Activated B cell treated with CpG ODN at 0.5 μM for 24 hours (primary cell): ENCODE measurements at regions not wholly inside any gene's neighbourhood (a gene's known extent, or its start where the extent isn't known, plus 50 kb on each side); places are given as distances from the start of the nearest gene placed in this dataset.

Experiments used
- ATAC-seq: fragments of 200-7000 bp; cut with Tn5 transposase; one replicate; pipeline ENCODE4 v1.10.0; 2021; ENCODE audit warnings: low read depth, mild to moderate bottlenecking, moderate library complexity
- CTCF ChIA-PET: fragments of 350-600 bp; sonication (Branson Sonifier 250); formaldehyde crosslinking; loops from one replicate; lab custom pipeline; 2021; ENCODE audit warnings: antibody characterized with exemption; lab: Charles Lee
- POLR2A ChIA-PET: fragments of 350-600 bp; sonication (Branson Sonifier 250); formaldehyde crosslinking; loops from one replicate; lab custom pipeline; 2021; ENCODE audit warnings: antibody characterized with exemption; lab: Charles Lee
- DNase-seq: peaks from one replicate; pipeline ENCODE4 v3.0.0; 2022
- H3K27ac Mint-ChIP-seq: one replicate; pipeline ENCODE4 v1.8.0; 2020; ENCODE audit warnings: mixed read lengths
- H3K27me3 Mint-ChIP-seq: one replicate; pipeline ENCODE4 v1.8.0; 2021; ENCODE audit warnings: mixed read lengths
- H3K36me3 Mint-ChIP-seq: one replicate; pipeline ENCODE4 v1.8.0; 2021; ENCODE audit warnings: low read depth, mixed read lengths
- H3K4me1 Mint-ChIP-seq: one replicate; pipeline ENCODE4 v1.8.0; 2021; ENCODE audit warnings: mixed read lengths
- H3K4me3 Mint-ChIP-seq: one replicate; pipeline ENCODE4 v1.8.0; 2020; ENCODE audit warnings: mild to moderate bottlenecking, mixed read lengths
- H3K9me3 Mint-ChIP-seq: one replicate; pipeline ENCODE4 v1.8.0; 2020; ENCODE audit warnings: mixed read lengths
- intact Hi-C: fragments of 100-400 bp; cut with micrococcal nuclease; formaldehyde crosslinking; loops from one replicate; pipeline ENCODE4 v1.15.1; 2024
- TF ChIP-seq, protein P1 (sequence below): fragments of 200-600 bp; IDR thresholded peaks from one replicate; pipeline ENCODE4 v1.8.0; 2022; ENCODE audit warnings: antibody characterized with exemption, mild to moderate bottlenecking

DNA sequence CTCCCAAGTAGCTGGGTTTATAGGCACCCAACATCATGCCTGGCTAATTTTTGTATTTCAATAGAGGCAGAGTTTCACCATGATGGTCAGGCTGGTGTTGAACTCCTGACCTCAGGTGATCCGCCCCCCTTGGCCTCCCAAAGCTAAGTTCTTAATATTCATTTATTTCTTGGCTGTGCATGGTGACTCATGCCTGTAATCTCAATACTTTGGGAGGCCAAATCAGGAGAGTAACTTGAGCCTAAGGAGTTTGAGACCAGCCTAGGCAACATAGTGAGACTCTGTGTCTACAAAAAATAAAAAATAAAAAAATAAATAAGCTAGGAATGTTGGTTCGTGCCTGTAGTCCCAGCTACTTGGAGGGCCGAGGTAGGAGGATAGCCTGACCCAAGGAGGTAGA lies 587.1 kb upstream of the FTMT start:
- ChIA-PET POLR2A (no interaction called here), CTCF (no interaction called here)
- H3K4me3 Mint-ChIP-seq = no peak overlapping the region
- ATAC-seq (no peak), DNase-seq (no peak)
- H3K9me3 Mint-ChIP-seq = peaks cover 3% of the 10 kb centered on the region
- H3K36me3 Mint-ChIP-seq = no peaks in the 10 kb centered on the region
- no peak overlapping the region for H3K27ac Mint-ChIP-seq
- H3K27me3 Mint-ChIP-seq = no peaks in the 10 kb centered on the region
- intact Hi-C loops = no loop called here
- H3K4me1 Mint-ChIP-seq = no peaks in the 10 kb centered on the region
- TF ChIP-seq, protein P1, sequence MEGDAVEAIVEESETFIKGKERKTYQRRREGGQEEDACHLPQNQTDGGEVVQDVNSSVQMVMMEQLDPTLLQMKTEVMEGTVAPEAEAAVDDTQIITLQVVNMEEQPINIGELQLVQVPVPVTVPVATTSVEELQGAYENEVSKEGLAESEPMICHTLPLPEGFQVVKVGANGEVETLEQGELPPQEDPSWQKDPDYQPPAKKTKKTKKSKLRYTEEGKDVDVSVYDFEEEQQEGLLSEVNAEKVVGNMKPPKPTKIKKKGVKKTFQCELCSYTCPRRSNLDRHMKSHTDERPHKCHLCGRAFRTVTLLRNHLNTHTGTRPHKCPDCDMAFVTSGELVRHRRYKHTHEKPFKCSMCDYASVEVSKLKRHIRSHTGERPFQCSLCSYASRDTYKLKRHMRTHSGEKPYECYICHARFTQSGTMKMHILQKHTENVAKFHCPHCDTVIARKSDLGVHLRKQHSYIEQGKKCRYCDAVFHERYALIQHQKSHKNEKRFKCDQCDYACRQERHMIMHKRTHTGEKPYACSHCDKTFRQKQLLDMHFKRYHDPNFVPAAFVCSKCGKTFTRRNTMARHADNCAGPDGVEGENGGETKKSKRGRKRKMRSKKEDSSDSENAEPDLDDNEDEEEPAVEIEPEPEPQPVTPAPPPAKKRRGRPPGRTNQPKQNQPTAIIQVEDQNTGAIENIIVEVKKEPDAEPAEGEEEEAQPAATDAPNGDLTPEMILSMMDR = no peak

DNA sequence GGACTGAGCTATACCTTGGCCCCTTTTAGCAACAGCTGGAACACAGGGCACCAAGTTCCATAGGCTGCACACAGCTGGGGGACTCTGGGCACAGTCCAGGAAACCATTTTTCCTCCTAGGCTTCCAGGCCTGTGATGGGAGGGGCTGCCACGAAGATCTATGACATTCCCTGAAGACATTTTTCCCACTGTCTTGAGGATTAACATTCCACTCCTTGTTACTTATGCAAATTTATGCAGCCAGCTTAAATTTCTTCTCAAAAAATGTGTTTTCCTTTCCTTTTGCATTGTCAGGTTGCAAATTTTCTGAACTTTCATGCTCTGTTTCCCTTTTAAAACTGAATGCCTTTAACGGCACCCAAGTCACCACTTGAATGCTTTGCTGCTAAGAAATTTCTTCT lies 580.1 kb upstream of the FTMT start:
- Mint-ChIP-seq H3K36me3 (no peaks in the 10 kb centered on the region), H3K27me3 (no peaks in the 10 kb centered on the region), H3K27ac (no peak overlapping the region), H3K9me3 (no peaks in the 10 kb centered on the region), H3K4me3 (no peak overlapping the region), H3K4me1 (no peaks in the 10 kb centered on the region)
- ChIA-PET CTCF (no interaction called here), POLR2A (no interaction called here)
- ATAC-seq (no peak), DNase-seq (no peak)
- intact Hi-C loops = no loop called here
- TF ChIP-seq, protein P1 = no peak

DNA sequence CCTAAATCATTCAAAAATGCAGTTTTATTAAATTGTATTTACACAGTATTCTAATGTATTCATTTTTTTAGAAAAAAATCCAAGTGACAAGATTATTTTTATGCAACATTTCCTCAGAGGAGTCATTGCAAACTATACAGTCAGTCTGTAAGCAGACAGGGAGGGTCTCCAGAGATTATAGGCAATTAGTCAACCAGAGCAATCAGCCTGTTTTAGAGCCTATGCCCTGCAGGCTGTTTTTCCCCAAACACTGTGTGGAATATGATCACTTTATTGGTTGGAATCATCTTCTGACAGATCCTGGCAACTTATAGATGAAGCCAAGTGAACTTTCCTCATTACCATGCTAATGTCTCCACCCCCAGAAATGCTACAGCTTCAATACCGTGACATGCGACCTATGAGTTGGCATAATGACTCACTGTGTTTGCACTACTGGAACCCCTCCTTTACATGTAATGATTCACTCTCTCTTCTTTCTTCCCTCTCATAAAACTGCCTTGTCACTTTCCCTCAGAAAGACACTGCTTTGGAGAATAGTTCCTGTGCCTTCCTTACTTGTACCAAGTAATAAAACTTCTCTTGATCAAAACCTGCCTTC lies 577.7 kb upstream of the FTMT start:
- POLR2A ChIA-PET = no interaction called here
- CTCF ChIA-PET = no interaction called here
- no peaks in the 10 kb centered on the region for H3K9me3 Mint-ChIP-seq
- intact Hi-C loops = no loop called here
- TF ChIP-seq, protein P1 = no peak
- no peaks in the 10 kb centered on the region for H3K27me3 Mint-ChIP-seq
- no peaks in the 10 kb centered on the region for H3K36me3 Mint-ChIP-seq
- ATAC-seq (no peak), DNase-seq (no peak)
- H3K4me1 Mint-ChIP-seq = no peaks in the 10 kb centered on the region
- no peak overlapping the region for H3K4me3 Mint-ChIP-seq
- H3K27ac Mint-ChIP-seq = no peak overlapping the region

DNA sequence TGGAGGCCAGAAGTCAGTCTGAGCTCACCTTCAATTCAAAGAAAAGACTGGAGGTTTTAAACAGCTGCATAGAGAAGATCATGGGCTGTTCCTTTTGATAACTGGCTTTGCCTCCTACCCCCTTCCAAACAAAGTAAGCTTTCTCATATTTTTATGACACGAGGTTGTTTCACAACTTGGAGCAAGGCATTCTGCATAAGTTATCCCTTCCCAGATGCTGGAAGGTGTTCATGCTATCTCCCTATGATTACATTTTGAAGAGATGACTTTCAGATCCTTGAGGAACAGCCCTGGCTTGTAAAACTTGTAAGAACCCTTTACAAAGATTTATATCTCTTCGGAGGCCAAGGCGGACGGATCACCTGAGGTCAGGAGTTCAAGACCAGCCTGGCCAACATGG lies 571.9 kb upstream of the FTMT start:
- Mint-ChIP-seq H3K4me3 (no peak overlapping the region), H3K27me3 (no peaks in the 10 kb centered on the region), H3K4me1 (no peaks in the 10 kb centered on the region), H3K9me3 (no peaks in the 10 kb centered on the region), H3K27ac (no peak overlapping the region), H3K36me3 (no peaks in the 10 kb centered on the region)
- TF ChIP-seq, protein P1 = no peak
- no peak for DNase-seq
- ChIA-PET CTCF (no interaction called here), POLR2A (no interaction called here)
- intact Hi-C loops = no loop called here
- no peak for ATAC-seq

DNA sequence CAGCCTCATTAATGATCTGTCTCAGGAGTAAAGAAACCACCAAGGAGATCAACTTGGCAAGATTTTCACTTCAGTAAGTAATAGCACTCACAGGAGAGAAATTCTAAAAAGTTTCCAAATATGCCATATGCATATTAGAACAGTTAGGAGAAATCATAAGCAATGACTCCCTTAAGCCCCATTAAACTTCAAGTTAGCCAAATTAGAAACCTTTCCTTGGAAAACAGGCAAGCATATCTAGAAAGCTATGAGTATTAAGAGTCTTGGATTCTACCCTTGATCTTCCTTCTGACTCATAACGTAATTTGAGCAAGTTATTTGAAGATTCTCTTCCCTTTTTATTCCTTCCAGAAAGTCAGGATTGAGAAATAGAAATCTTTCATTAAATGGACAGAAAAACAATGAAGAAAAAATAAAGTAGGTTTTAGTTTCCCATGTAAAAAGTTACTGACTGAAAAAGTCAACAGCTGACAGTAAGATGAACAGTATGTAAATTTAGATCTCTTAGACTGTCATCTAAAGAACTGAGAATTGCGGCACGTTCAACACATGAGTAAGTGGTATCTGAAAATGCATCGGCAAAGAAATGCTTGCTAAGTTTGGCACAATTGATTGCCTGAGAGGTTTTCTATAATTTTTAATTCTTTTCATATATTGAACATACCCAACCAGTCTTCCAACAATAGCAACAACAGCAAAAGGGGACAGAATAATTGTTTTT lies 565.7 kb upstream of the FTMT start:
- CTCF ChIA-PET = no interaction called here
- intact Hi-C loops = no loop called here

More for the DNA sequence above, 565.7 kb upstream of the FTMT start:
- ATAC-seq (no peak), DNase-seq (no peak)
- POLR2A ChIA-PET = no interaction called here
- no peaks in the 10 kb centered on the region for H3K4me1 Mint-ChIP-seq
- no peak overlapping the region for H3K27ac Mint-ChIP-seq
- no peak overlapping the region for H3K4me3 Mint-ChIP-seq
- no peaks in the 10 kb centered on the region for H3K27me3 Mint-ChIP-seq
- peaks cover 3% of the 10 kb centered on the region for H3K9me3 Mint-ChIP-seq
- H3K36me3 Mint-ChIP-seq = no peaks in the 10 kb centered on the region
- TF ChIP-seq, protein P1 = no peak
